Esophagus mucosa (tissue), 1 donor: ENCODE measurements at regions not wholly inside any gene's neighbourhood (a gene's known extent, or its start where the extent isn't known, plus 50 kb on each side); places are given as distances from the start of the nearest gene placed in this dataset.
A peak's percentile ranks its signal among the peaks of the same experiment; 100 is the strongest.

ENCODE experiments used
- ATAC-seq: fragments of 200-7000 bp; cut with Tn5 transposase; one replicate; pipeline ENCODE4 v1.9.1; 2020
- donor health status: DM: yes; HTN: yes; CAD: no.

GRCh38 chr14:82635915-82636314 is 1102.3 kb upstream of the SEL1L start:
- ATAC-seq: no peak

DNA sequence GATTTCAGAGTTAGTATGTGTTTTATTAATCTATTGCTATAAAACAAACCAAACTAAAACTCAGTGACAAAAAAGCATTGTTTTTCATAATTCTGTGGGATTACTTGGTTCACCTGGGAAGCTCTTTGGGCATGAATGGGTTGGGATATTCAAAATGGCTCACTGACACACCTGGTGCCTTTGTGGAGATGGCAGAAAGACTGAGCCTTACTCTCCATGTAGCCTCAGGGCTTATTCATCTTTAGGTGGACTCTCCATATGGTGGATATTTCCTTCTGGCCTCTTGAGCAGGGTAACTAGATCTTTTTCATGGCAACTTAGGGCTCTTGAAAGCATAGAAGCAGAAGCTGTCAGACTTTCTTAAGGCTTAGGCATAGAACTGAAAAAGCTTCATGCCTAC is 1102.8 kb upstream of the SEL1L start:
- ATAC-seq: no peak

- ATAC-seq: peak; percentile 31
These were observed 1107.4 kb upstream of the SEL1L start for GRCh38 chr14:82641050-82641540.

DNA sequence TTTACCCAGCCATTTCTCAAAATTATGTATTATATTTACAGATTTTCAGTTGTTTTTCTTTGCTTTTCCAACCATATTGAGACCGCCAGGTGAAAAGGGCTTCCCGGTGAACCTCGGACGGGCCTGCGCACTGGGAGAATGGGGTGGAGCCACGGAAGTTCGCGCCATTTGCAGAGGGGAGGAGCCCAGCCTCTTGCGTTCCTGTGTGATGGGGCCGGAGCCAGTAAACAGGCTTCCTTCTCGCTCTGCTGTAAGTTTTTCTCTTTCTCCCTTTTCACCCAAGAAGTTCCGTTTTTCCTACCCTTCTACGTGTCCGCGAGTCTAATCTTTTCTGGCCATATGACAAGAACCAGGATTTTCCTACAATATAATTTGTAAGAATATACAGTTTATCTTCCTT is 1108.8 kb upstream of the SEL1L start:
- ATAC-seq: peak; percentile 45

GRCh38 chr14:82647088-82647810 is 1113.6 kb upstream of the SEL1L start:
- no peak for ATAC-seq

DNA sequence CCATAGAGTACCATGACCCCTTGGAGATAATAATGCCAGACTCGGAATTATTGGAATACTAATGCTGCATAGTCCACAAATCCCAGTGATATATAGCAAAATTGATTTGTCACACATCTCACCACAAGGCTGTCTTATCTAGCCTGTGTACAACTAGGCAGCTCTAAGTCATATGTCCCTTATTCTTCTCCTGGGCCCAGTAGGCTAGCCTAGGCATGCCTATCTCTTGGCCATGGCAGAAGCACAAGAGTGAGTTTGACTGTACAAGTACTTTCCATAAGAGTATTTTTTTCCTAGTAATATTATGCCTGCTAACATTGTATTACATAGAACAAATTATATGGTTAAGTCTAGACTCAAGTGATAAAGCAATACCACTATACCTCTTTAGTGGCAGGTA is 1122.1 kb upstream of the SEL1L start:
- peak; percentile 65 for ATAC-seq

GRCh38 chr14:82657186-82657675 is 1123.6 kb upstream of the SEL1L start:
- peak; percentile 32 for ATAC-seq

- no peak for ATAC-seq
These were observed 1127.6 kb upstream of the SEL1L start for GRCh38 chr14:82661258-82661657.

DNA sequence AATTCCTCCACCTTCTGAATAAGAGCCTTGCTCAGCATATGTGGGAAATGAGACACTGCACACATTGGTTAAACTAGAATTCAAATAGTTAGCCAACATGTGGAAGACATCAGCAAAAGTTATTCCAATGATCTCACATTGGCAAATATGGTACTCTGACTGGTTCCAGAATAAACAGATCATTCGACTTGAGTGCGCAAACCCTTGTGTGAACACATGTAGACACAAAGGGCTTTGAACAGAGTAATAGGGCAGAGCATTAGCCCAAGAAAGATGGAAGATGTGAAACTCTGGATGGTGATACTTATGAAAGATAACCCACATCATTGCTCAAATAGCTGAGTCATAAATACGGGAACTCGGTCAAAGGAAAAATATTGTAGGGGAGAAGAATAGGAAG is 1133.4 kb upstream of the SEL1L start:
- peak; percentile 88 for ATAC-seq

DNA sequence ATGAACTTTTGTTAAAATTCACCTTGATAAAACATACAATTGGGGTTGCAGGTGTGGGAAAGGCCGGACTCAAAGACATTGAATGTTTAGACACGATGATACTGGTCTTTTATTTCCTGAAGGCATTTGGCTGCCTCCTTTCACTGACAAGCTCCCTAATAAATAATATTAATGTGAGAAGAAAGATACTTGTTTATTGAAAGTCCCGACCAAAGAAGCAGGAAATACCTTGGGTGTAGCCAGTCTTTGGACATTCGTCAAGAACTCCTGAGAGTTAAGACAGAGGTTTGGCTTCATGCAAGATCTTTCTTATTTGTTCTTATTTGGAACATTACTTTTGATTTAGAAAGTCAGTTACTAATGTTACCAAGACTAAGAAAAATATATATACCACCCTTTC is 1133.8 kb upstream of the SEL1L start:
- ATAC-seq: peak; percentile 64

- no peak for ATAC-seq
These were observed 1142.8 kb upstream of the SEL1L start for GRCh38 chr14:82676403-82676802.

GRCh38 chr14:82689948-82690347 is 1156.3 kb upstream of the SEL1L start:
- no peak for ATAC-seq

GRCh38 chr14:82691191-82691590 is 1157.5 kb upstream of the SEL1L start:
- ATAC-seq: peak; percentile 100

GRCh38 chr14:82694820-82695219 is 1161.2 kb upstream of the SEL1L start:
- ATAC-seq: peak; percentile 35

- no peak for ATAC-seq
These were observed 1170.6 kb upstream of the SEL1L start for GRCh38 chr14:82704218-82704617.

GRCh38 chr14:82710267-82710841 is 1176.7 kb upstream of the SEL1L start:
- ATAC-seq: peak; percentile 84

- no peak for ATAC-seq
These were observed 1186.0 kb upstream of the SEL1L start for GRCh38 chr14:82719617-82720016.

- no peak for ATAC-seq
These were observed 1186.8 kb upstream of the SEL1L start for GRCh38 chr14:82720431-82720830.

DNA sequence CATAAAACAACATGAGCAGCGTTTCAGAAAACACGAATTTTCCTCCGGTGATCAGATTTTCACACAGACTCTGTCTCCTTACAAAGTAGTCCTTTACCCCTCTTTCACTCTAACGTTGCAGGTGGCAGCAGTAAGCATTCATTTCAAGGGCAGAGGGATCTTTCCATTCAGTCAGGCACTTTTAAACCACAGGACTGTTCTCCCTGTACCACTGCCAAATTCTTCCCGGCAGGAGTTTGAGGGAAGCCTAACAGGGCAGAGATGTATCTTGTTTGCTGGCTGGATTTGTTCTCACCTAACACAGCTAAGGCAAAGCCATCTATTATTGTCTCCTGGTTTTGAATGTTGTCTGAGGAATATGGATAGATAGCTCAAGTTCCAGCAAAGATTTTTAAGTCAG is 1187.3 kb upstream of the SEL1L start:
- ATAC-seq: no peak

DNA sequence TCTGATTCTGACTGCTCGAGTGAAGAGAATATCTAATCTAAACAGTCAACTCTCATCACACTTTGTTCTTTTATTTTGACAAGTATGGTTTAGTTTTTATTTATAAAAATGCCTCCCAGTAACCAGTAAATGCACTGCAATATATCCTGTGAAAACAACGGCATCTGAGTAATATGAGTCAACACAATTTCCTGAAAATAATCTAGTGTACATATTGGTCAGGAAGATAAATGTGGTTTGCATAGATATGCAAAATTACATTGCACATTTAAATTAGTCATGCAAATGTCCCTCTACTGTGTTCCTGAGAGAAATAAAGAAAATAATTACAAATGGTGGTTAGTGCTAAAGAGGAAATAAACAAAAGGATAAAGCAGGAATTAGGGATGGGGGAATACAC is 1190.7 kb upstream of the SEL1L start:
- no peak for ATAC-seq

- no peak for ATAC-seq
These were observed 1191.6 kb upstream of the SEL1L start for GRCh38 chr14:82725213-82725612.

- no peak for ATAC-seq
These were observed 1197.9 kb upstream of the SEL1L start for GRCh38 chr14:82731526-82731925.

DNA sequence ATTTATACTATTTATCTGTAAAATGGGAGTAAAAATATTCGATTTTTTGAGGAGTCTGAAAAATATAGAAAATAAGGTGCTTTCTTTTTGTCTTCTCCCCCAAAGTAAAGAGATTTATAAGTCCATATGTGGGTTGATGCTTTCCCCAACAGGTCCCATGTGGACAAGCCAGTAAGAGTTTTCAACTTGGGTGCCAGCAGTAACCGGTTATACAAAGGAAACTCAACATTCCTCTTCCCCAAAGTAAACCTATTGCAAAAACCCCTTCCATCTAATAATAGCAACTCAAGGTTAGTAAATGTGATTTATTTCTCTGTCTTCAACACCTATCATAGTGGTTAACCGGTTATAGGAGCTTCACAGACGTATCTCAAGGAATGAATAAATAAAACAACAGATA is 1206.9 kb upstream of the SEL1L start:
- ATAC-seq: no peak

DNA sequence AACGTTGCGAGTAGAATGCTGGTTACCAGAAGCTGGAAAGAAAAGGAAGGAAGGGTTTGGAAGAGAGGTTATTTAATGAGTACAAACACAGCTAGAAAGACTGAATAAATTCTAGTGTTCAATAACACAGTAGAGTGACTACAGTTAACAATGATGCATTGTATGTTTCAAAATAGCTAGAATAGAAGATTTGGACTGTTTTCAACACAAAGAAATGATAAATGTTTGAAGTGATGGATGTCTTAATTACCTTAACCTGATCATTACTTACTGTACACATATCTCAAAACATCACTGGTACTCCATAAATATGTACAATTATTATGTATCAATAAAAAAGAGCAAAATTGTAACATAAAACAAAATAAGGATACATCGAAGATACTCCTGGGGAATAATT is 1221.8 kb upstream of the SEL1L start:
- no peak for ATAC-seq
